ENCODE measurements at regions not wholly inside any gene's neighbourhood (a gene's known extent, or its start where the extent isn't known, plus 50 kb on each side); places are given as distances from the start of the nearest gene placed in this dataset.

DNA sequence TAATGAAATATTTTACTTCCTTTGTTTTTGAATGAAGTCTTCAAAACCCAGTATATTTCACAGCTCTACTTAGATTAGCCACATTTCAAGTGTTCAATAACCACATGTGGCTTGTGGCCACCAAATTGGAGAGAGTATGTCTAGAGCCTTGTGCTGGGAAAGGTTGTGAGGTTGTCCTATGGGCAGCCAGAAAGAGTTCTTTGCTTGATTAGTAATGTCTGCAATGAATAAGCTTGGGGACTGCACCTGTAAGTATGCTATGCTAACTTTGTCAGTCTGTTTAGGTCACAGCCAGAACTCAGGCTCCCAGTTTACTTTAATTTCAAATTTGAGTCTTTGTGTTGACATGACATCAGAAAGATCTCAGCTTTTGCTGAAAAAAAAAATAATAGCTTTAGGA is 294.9 kb upstream of the SOX14 start:
- TF ChIP-seq, protein P1, sequence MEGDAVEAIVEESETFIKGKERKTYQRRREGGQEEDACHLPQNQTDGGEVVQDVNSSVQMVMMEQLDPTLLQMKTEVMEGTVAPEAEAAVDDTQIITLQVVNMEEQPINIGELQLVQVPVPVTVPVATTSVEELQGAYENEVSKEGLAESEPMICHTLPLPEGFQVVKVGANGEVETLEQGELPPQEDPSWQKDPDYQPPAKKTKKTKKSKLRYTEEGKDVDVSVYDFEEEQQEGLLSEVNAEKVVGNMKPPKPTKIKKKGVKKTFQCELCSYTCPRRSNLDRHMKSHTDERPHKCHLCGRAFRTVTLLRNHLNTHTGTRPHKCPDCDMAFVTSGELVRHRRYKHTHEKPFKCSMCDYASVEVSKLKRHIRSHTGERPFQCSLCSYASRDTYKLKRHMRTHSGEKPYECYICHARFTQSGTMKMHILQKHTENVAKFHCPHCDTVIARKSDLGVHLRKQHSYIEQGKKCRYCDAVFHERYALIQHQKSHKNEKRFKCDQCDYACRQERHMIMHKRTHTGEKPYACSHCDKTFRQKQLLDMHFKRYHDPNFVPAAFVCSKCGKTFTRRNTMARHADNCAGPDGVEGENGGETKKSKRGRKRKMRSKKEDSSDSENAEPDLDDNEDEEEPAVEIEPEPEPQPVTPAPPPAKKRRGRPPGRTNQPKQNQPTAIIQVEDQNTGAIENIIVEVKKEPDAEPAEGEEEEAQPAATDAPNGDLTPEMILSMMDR (IDR thresholded peaks at IDR 0.05 in 8 of 11, conservative IDR thresholded peaks at IDR 0.05 in 3 of 11) = no peak
- TF ChIP-seq POLR2AphosphoS5 (IDR thresholded peaks at IDR 0.05) (no peak), POLR2A (IDR thresholded peaks at IDR 0.05) (no peak)
